PC-9 (cell line): ENCODE measurements at regions not wholly inside any gene's neighbourhood (a gene's known extent, or its start where the extent isn't known, plus 50 kb on each side); places are given as distances from the start of the nearest gene placed in this dataset.

ENCODE experiments used
- CTCF ChIP-seq: fragments of 200-600 bp; sonication (generic); conservative IDR thresholded peaks from 2 replicates; pipeline ENCODE4 v1.6.1; 2017; ENCODE audit warnings: mixed run types, antibody characterized with exemption, mild to moderate bottlenecking, moderate library complexity
- EZH2 ChIP-seq: fragments of 200-600 bp; sonication (generic); IDR thresholded peaks from 2 replicates; pipeline ENCODE4 v1.8.0; 2017; ENCODE audit warnings: antibody characterized with exemption, low read depth

- TF ChIP-seq CTCF = no peak
- no peak for TF ChIP-seq EZH2
Observed at GRCh38 chr10:128744092-128744491, 617.9 kb upstream of the MKI67 start.
